HG03097 (cell line): ENCODE measurements at regions not wholly inside any gene's neighbourhood (a gene's known extent, or its start where the extent isn't known, plus 50 kb on each side); places are given as distances from the start of the nearest gene placed in this dataset.
"Not testable (repeated sequence)": the region's sequence is repeated elsewhere in the genome, so short reads cannot be mapped to it uniquely, and the experiment has no call there.

Experiments
- ATAC-seq: cut with Tn5 transposase; IDR thresholded peaks from one replicate; pipeline ENCODE4 v1.9.1; 2021; ENCODE audit not compliant: unreplicated experiment, low FRiP score

DNA sequence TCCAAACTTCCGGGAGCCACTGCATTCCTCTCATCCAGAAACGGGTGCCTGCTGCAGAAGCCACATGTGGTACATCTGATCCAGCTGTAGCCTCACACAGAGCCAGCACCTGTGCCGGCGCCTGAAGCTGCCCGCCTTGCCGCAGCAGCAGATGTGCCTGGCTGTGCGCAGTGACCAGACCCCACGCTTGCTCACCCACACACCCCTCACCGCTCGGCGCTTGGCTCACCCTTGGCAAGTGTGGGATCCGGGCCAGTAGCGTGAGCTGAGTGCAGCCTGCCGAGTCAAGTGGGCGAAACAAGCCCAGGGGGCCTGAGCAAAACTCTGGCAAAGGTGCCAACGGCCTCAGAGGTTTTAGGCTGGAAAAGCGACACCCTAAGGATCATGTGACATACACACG, 220.1 kb upstream of the TMEFF2 start:
- ATAC-seq = no peak

DNA sequence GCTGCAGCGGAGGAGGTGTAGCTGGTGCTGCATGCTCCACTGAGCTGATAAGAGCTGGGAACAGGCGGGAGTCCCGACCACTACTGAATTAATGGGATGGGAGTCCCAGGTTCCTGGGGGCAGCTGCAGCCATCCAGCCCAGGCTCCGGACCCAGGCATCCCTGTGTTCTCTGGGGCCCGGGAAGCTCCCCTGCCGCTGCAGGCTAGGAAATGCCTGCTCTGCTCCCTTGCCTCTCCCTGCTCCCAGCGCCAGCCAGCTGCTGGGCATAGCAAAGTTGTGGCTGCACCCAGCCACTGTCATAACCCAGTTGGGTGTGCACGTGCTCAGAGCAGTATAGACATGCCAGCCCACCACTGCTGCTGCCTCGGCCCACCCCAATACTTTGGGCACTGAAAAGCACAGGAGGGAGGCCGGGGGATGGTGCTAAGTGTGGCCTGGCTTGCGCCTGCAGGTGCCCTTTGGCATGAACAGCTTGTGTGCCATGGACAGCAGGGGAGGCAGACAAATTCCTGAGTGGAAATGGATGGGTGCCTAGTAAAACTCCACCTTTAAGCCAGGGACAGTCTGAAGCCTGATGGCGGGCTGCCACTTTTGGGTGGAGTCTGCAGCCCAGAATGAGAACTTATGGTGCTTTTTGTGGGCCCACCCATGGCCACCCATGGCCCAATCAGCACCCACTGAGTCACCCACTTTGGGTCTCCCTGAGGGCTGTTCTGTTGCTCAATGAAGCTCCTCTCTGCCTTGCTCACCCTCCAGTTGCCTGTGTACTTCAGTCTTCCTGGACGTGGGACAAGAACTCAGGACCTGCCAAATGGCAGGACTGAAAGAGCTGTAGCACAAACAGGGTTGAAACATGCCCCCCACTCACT, 219.3 kb upstream of the TMEFF2 start:
- no peak for ATAC-seq

DNA sequence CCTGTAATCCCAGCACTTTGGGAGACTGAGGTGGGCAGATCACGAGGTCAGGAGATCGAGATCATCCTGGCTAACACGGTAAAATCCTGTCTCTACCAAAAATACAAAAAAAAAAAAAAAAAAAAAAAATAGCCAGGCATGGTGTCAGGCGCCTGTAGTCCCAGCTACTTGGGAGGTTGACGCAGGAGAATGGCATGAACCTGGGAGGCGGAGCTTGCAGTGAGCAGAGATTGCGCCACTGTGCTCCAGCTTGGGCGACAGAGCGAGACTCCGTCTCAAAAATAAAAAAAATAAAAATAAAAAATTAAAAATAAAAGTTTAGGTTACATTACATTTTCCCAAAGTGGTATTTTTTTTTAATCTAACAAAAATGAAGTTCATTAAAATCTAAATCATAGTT, 218.1 kb upstream of the TMEFF2 start:
- ATAC-seq = not testable (repeated sequence)

DNA sequence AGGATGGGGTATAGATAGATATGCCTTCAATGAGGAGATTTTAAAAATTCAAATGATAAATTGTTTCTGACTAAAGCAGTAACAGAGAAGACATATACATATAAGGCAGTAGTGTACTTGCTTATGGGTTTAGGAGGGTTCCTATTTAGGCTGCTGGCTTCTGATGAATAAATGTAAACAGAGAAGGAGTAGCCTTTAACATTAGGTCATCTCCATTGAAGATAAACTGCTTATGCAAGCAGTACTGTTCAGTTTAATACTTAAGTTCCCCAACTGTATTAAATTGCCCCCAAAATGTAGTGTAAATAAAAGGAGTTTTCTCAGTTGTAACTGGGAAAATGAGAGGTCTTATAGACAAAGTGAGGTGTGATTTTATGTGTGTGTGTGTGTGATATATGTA, 217.7 kb upstream of the TMEFF2 start:
- no peak for ATAC-seq

DNA sequence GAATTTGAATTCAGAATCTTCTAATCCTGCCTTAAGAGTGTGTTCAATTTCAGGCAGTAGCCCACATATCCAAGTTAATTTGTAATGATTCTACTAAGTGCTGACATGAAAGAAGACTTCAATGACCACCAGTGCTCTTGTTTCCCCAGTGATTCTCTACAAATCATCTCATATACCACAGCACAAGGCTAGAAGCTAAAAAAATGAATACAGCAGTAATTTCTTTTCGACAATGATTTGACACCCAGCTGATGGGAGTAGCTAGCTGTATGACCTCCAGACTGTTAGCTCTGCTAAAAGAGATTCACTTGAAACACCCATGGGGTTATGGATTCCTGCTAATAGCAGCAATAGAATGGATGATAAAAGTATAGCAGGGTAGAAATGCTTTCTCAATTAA, 217.0 kb upstream of the TMEFF2 start:
- no peak for ATAC-seq

DNA sequence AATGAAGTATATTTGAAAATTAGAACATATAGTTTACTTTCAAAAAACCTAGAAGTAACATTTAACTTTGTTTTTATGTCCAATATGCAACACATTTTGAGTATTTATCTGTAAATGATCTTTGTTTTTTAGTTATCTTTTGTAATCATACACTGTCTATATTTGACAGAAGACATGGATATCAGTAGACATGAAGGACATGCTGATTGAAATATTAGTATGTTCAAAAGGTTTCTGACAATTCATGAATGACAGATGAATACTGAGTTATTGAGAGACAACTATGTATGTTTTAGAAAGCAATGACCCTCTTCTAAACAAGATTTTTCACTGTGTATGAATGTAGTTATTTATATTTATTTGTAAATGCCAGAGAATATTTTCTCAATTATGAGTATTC, 215.6 kb upstream of the TMEFF2 start:
- ATAC-seq = no peak

- ATAC-seq = no peak
These were observed 213.0 kb upstream of the TMEFF2 start for GRCh38 chr2:192407692-192408091.

DNA sequence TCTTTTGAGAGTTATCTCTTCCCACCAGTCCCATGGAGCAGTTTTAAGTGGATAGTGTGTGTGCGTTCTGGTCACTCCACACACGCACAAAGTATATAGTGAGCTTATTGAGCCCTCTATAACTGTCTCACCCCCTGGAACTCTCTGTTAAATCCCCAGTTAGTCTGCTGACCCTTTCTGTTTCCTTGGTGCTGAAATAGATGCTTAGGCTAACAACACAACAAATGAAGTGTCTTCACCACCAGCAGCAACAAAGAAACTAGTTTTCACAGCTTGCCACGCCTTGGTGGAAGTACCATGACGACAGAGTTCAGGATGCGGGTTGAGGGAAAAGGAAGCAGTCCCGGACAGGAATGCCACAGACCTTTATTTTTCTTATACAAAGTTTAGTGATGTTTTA, 203.5 kb upstream of the TMEFF2 start:
- no peak for ATAC-seq

DNA sequence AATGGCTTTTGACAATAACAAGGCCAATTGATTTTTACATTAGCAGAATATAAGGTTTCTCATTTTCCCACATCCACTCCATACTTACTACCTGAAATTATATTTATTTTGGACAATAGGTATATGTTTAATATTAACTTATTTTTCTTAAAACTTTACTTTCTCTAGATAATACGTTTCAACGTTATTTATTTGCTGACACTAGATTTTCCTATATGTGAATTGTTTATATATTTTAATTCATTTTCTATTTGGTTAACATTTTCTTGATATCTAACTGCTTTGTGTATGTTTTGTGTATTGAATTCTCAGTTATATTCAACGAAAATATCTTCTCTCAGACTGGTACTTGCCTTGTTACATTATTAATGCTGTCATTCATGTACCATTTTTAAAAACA, 199.9 kb upstream of the TMEFF2 start:
- no peak for ATAC-seq

GRCh38 chr2:192391041-192391440, 196.3 kb upstream of the TMEFF2 start:
- ATAC-seq = no peak

- no peak for ATAC-seq
These were observed 195.7 kb upstream of the TMEFF2 start for GRCh38 chr2:192390401-192390800.

DNA sequence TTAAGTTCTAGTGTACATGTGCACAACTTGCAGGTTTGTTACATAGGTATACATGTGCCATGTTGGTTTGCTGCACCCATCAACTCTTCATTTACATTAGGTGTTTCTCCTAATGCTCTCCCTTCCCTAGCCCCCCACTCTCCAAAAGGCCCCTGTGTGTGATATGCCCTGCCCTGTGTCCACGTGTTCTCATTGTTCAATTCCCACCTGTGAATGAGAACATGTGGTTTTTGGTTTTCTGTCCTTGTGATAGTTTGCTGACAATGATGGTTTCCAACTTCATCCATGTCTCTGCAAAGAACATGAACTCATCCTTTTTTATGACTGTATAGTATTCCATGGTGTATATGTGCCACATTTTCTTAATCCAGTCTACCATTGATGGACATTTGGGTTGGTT, 189.5 kb upstream of the TMEFF2 start:
- not testable (repeated sequence) for ATAC-seq

DNA sequence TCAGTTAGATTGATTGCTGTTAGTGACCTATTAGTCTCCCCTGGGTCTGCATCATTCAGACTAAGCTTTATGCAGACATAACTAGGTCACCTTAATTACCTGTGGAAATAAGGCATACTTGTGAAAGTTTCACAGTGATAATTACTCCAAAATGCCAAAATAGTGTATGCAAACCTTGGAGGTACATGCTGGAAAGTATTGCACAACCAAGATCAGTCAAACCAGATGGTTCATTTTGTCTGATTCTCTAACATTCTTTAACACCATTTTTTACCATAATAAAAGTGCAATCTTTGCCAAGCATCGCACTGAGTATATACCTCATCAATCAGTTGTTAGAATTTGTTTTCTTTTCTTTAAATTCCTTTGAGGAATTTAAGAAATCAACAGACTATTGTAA, 186.3 kb upstream of the TMEFF2 start:
- ATAC-seq = no peak

DNA sequence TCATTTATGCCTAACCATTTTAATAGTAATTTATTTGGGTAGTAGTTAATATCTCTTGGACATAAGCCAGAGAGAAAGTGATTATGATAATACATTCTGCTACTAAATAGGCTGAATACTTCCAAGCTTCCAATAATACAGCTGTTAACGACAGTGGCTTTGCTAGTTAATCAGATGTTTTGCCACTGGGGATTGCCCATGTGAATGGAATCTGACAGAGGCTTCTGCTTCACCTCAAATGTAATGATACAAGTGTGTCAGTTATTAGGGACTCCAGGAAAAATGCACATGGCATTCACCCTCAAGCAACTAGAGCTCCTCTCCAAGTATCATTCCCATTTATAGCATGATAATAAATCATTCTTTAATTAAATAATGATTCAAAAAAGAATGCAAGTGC, 185.0 kb upstream of the TMEFF2 start:
- no peak for ATAC-seq

GRCh38 chr2:192377173-192377572, 182.4 kb upstream of the TMEFF2 start:
- ATAC-seq = no peak

DNA sequence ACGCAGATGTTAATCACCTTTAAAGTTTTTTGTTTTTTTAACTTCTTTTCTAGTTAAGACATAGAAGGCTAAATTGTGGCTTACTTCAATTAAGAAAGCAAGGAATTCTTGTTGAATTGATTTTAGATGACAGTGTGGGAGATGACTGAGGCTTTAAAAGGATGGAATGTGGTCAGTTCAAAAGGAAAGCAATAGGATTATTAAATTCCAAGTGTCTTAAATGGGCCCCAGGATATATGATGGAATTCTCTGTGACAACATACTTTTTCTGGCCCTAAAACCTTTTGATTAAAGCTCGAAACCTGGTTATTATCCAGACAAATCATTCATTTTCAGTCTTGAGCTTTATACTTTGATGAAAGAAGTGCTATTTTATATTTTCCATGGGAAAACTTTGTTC, 179.0 kb upstream of the TMEFF2 start:
- ATAC-seq = no peak

- ATAC-seq = no peak
These were observed 178.5 kb upstream of the TMEFF2 start for GRCh38 chr2:192373221-192373620.

- no peak for ATAC-seq
These were observed 175.2 kb upstream of the TMEFF2 start for GRCh38 chr2:192369969-192370368.

DNA sequence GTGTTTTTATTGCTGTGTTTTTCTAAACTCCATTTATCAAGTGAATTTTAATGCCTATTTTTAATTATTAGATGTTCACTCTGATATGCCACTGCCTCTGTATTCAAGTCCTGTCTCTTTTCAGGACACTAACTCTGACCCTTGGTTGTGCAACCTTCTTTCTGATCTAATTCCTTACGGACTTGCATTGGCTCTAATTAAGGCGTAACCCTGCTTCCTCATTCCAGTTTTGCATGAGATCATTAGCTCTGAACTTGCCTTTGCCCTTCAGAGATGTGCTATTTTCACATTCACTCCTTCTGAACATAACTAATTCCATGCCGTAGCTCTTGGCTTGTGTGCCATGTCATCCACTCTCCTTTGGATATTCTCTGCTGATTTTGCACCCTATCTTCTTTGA, 162.5 kb upstream of the TMEFF2 start:
- ATAC-seq = no peak

DNA sequence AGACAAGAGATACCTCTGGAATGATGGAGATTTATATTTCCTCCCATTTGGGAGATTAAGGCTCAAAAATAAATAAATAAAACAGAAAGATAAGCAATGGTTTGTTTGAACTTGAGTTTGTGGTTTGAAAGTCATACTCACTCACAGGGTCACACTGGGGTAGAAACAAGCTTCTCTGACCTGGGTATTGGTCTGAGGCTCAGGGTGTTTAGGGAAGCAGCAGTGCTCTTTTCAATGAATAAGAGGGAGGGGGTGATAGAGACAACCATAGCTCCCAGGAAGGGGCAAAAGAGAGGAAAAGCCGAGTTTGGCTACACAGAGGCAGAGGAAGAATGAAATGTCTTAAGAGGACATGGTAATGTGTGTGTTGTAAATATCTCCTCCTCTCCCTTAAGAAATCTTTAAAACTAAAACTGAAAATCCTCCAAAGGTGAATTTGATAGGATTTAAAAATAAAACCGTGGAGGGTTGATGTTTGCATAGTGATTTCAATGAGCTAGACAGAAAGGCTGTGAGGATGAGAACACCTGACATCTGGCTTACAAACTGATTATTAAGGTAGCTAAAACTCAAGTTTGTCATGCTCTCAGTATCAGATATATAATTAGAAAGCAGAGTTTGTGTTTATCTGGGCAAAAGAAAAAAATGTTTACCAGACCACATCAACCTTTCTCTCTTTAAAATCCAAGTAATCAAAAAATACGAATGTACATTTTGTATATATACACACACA, 159.9 kb upstream of the TMEFF2 start:
- ATAC-seq = no peak

GRCh38 chr2:192347542-192347941, 152.8 kb upstream of the TMEFF2 start:
- ATAC-seq = no peak

DNA sequence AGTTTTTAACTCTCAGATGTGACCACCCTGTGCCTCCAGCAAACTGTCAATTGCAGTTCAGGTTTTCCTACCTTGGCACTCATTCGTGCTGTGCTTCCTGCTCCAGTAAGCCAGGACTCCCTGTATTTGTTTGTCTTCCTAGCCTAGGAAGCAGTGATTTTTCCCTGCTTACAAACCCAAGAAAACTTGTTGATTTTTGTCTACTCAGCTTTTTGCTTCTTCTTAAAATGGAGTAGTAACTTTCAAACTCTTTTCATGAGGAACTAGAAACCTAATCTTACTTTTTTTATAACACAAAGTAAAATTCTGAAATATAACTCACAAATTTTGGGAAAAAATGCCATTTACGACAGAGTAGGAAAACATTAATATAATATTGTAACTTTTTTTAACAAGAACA, 150.6 kb upstream of the TMEFF2 start:
- no peak for ATAC-seq
